NCI-H774 (cell line): ENCODE measurements at regions not wholly inside any gene's neighbourhood (a gene's known extent, or its start where the extent isn't known, plus 50 kb on each side); places are given as distances from the start of the nearest gene placed in this dataset.
"Not testable (repeated sequence)": the region's sequence is repeated elsewhere in the genome, so short reads cannot be mapped to it uniquely, and the experiment has no call there.

Source experiments
- DNase-seq: peaks from one replicate; lab custom pipeline; 2025; lab: John Stamatoyannopoulos, UW

GRCh38 chr17:30584810-30585209 lies 107.6 kb downstream of the GOSR1 start:
- no peak for DNase-seq

- DNase-seq: peak; percentile 26
Observed at GRCh38 chr17:30580916-30581315, 103.7 kb downstream of the GOSR1 start.

- no peak for DNase-seq
Observed at GRCh38 chr17:30579610-30580315, 102.6 kb downstream of the GOSR1 start.

- DNase-seq: not testable (repeated sequence)
Observed at GRCh38 chr17:30578015-30578717, 101.0 kb downstream of the GOSR1 start.
